ENCODE measurements at regions not wholly inside any gene's neighbourhood (a gene's known extent, or its start where the extent isn't known, plus 50 kb on each side); places are given as distances from the start of the nearest gene placed in this dataset.

DNA sequence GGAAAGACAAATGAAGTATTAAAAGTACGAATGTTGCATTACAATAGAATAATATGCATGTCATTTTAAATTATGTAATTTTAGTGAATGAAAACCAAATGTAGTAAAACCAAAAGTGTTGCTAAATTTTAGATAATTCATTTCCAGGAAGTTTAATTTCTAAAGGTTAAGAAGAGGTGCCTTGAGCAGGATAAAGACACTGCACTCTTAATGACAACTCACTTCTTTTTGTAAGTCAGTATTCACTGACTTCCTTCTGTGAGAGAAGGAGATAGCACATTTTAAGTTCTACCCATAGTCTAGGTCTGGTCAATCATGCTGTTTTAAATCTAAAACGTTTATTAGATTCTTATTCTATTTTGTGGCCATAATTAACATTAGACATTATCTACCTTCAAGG is 160.2 kb downstream of the CRPPA start (continued):
- TF ChIP-seq, protein P1, sequence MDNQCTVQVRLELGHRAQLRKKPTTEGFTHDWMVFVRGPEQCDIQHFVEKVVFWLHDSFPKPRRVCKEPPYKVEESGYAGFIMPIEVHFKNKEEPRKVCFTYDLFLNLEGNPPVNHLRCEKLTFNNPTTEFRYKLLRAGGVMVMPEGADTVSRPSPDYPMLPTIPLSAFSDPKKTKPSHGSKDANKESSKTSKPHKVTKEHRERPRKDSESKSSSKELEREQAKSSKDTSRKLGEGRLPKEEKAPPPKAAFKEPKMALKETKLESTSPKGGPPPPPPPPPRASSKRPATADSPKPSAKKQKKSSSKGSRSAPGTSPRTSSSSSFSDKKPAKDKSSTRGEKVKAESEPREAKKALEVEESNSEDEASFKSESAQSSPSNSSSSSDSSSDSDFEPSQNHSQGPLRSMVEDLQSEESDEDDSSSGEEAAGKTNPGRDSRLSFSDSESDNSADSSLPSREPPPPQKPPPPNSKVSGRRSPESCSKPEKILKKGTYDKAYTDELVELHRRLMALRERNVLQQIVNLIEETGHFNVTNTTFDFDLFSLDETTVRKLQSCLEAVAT (IDR thresholded peaks at IDR 0.05): peak; percentile 8 to 12; a peak in 2 of 4 replicates
- TF ChIP-seq TAF1 (IDR thresholded peaks at IDR 0.05; ENCODE audit: control insufficient read depth, extremely low read depth, insufficient read depth, low read length, severe bottlenecking) (peak; percentile 1), ZNF589 (CRISPR knock-in tag; IDR thresholded peaks at IDR 0.05; ENCODE audit: low read depth) (0 out of 2 replicates have a peak, but pooled peaks have one; percentile 9), NONO (IDR thresholded peaks at IDR 0.05; ENCODE audit: low read depth in 2 of 2, low read length in 1 of 2) (peak in 1 of 2 experiments; percentile 22; a peak in 1 of 4 replicates), ZNF324 (CRISPR knock-in tag; IDR thresholded peaks at IDR 0.05) (0 out of 2 replicates have a peak, but pooled peaks have one; percentile 28), AFF1 (IDR thresholded peaks at IDR 0.05; ENCODE audit: low read depth in 1 of 2, partially characterized antibody in 2 of 2) (peak in 1 of 2 experiments; percentile 52), ZNF316 (IDR thresholded peaks at IDR 0.05) (0 out of 2 replicates have a peak, but pooled peaks have one; percentile 10), ZBTB8A (IDR thresholded peaks at IDR 0.05; ENCODE audit: partially characterized antibody) (peak; percentile 55), GABPB1 (CRISPR knock-in tag; IDR thresholded peaks at IDR 0.05) (no peak), HDAC1 (IDR thresholded peaks at IDR 0.05) (no peak), BCOR (IDR thresholded peaks at IDR 0.05) (0 out of 2 replicates have a peak, but pooled peaks have one; percentile 32), POLR2B (IDR thresholded peaks at IDR 0.05; ENCODE audit: low read depth, partially characterized antibody) (peak; percentile 32), ZNF175 (CRISPR knock-in tag; IDR thresholded peaks at IDR 0.05; ENCODE audit: low read depth) (0 out of 2 replicates have a peak, but pooled peaks have one; percentile 5), POLR2H (tag; IDR thresholded peaks at IDR 0.05; ENCODE audit: low read depth) (peak; percentile 81; the same call in 1 of the 2 replicates), CHCHD3 (CRISPR knock-in tag; IDR thresholded peaks at IDR 0.05) (no peak), ZNF551 (CRISPR knock-in tag; IDR thresholded peaks at IDR 0.05) (no peak), ADNP (tag; IDR thresholded peaks at IDR 0.05) (0 out of 2 replicates have a peak, but pooled peaks have one; percentile 49), RBM15 (IDR thresholded peaks at IDR 0.05; ENCODE audit: insufficient read depth, low read length) (no peak), SMARCA5 (IDR thresholded peaks at IDR 0.05) (0 out of 2 replicates have a peak, but pooled peaks have one; percentile 16), GTF2E2 (tag; IDR thresholded peaks at IDR 0.05) (peak; percentile 43; the same call in 1 of the 2 replicates), HIVEP1 (CRISPR knock-in tag; IDR thresholded peaks at IDR 0.05) (no peak), POLR2G (IDR thresholded peaks at IDR 0.05; ENCODE audit: low read depth, low read length) (0 out of 2 replicates have a peak, but pooled peaks have one; percentile 8), MEIS2 (IDR thresholded peaks at IDR 0.05; ENCODE audit: partially characterized antibody) (peak; percentile 8)
- TF ChIP-seq, protein P2, sequence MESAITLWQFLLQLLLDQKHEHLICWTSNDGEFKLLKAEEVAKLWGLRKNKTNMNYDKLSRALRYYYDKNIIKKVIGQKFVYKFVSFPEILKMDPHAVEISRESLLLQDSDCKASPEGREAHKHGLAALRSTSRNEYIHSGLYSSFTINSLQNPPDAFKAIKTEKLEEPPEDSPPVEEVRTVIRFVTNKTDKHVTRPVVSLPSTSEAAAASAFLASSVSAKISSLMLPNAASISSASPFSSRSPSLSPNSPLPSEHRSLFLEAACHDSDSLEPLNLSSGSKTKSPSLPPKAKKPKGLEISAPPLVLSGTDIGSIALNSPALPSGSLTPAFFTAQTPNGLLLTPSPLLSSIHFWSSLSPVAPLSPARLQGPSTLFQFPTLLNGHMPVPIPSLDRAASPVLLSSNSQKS (CRISPR knock-in tag; IDR thresholded peaks at IDR 0.05): no peak
